ENCODE measurements at regions not wholly inside any gene's neighbourhood (a gene's known extent, or its start where the extent isn't known, plus 50 kb on each side); places are given as distances from the start of the nearest gene placed in this dataset.

DNA sequence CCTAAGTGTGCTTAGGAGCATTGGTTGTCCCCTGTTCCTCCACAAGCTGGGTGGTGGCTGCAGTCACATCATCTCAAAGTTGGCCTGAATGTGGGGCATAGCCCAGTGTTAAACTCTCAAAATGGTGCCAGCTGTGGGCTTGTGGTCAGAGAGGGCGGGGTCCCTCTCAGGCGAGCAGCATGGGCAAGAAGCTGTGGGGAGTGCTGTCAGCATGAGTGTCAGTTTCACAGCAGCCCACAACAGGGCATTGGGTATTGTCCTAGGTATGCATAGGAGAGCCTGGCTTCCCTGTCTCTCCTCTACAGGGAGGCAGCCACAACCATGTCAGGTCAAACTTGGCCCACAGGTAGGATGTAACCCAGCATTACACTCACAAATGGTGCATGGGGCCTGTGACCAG lies 285.6 kb upstream of the THSD7B start:
- TF ChIP-seq SMC3 (IDR thresholded peaks at IDR 0.05; ENCODE audit: borderline replicate concordance, low read length) (no peak), NFYB (IDR thresholded peaks at IDR 0.05; ENCODE audit: insufficient read depth, low read depth, low read length) (no peak), YY1 (IDR thresholded peaks at IDR 0.05; ENCODE audit: low read depth, low read length) (no peak), WRNIP1 (IDR thresholded peaks at IDR 0.05; ENCODE audit: borderline replicate concordance, low read depth, low read length) (no peak)

Measured in GM12878 (cell line).